H1 (cell line): ENCODE measurements at regions not wholly inside any gene's neighbourhood (a gene's known extent, or its start where the extent isn't known, plus 50 kb on each side); places are given as distances from the start of the nearest gene placed in this dataset.

Experiments used
- ATF3 ChIP-seq: IDR thresholded peaks from 2 replicates; pipeline ENCODE4 v1.6.1; 2011; ENCODE audit warnings: low read depth, mild to moderate bottlenecking, low read length; ENCODE audit not compliant: insufficient read depth
- CHD2 ChIP-seq: IDR thresholded peaks from 2 replicates; pipeline ENCODE4 v1.6.1; 2012; ENCODE audit warnings: low read length, improper control_type of control experiment
- CTCF ChIP-seq, 3 experiments: IDR thresholded peaks; 1 replicate in 2 of 3; 2 replicates in 1 of 3; pipeline versions ENCODE4 v1.5.1 to v1.6.1; 2011; ENCODE audit warnings: low read length in 3 of 3, mild to moderate bottlenecking in 3 of 3, inconsistent platforms in 2 of 3, low read depth in 1 of 3, moderate library complexity in 1 of 3; ENCODE audit not compliant: insufficient read depth in 1 of 3; ENCODE audit errors: control extremely low read depth in 1 of 3
- HDAC2 ChIP-seq, 2 experiments: fragments of 300-600 bp in 1 of 2; sonication (generic) in 1 of 2; IDR thresholded peaks; 2 replicates each; pipeline ENCODE4 v1.6.1; 2011 to 2012; ENCODE audit warnings: low read depth in 2 of 2, low read length in 2 of 2, mild to moderate bottlenecking in 2 of 2, moderate library complexity in 2 of 2, borderline replicate concordance in 1 of 2, inconsistent platforms in 1 of 2
- KDM1A ChIP-seq: fragments of 200-600, 300-600 bp; sonication (generic); IDR thresholded peaks from 2 replicates; pipeline ENCODE4 v1.7.1; 2016; ENCODE audit warnings: mild to moderate bottlenecking, low read length, borderline replicate concordance
- POLR2AphosphoS5 ChIP-seq: IDR thresholded peaks from 2 replicates; pipeline ENCODE4 v1.6.1; 2011; ENCODE audit warnings: low read depth, low read length
- RXRA ChIP-seq: IDR thresholded peaks from 2 replicates; pipeline ENCODE4 v1.6.1; 2011; ENCODE audit warnings: low read depth, mild to moderate bottlenecking, low read length, moderate library complexity; ENCODE audit not compliant: insufficient read depth
- TCF12 ChIP-seq: IDR thresholded peaks from 2 replicates; pipeline ENCODE4 v1.6.1; 2011; ENCODE audit warnings: low read depth, mild to moderate bottlenecking, low read length
- TEAD4 ChIP-seq: IDR thresholded peaks from 2 replicates; pipeline ENCODE4 v1.6.1; 2012; ENCODE audit warnings: low read depth, low read length, inconsistent platforms, mixed read lengths
- ZNF274 ChIP-seq: IDR thresholded peaks from 2 replicates; pipeline ENCODE4 v1.7.0; 2012; ENCODE audit warnings: low read length, borderline replicate concordance; ENCODE audit errors: extremely low read depth

DNA sequence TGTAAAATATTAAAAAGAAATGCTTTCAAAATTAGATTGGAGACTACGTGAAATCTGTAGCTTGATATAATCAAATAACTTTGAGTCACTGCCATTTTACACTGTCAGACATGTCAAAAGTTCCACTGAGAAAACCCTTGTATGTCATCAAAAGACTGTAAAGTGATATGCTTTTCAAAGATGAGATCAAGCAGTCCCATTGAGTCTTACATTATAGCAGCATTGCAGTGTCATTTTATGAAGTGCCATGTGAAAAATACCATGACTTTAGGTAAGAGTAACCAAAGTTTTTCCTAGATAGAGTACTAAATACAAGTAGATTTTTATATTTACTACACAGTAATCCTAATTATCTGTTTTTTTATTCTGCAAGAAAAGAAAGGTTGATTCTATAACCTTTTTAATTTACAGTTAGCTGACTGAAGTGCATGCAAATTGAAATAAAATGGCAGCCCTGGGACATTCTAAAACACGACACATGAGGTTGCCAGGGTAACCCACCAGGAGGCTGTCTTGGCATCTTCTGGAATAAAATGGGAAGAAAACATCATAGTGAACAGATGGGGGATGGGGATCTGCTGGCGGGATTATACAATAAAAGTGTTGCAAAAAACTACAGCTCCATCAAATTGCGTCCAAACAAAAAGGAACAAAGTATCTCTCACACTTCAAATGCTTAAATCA lies 91.3 kb upstream of the TMEM106B start:
- TF ChIP-seq CTCF (IDR thresholded peaks at IDR 0.05; ENCODE audit: control extremely low read depth in 1 of 3, insufficient read depth in 1 of 3, low read depth in 1 of 3, low read length in 3 of 3) (no peak), HDAC2 (IDR thresholded peaks at IDR 0.05; ENCODE audit: borderline replicate concordance in 1 of 2, low read depth in 2 of 2, low read length in 2 of 2) (no peak), ZNF274 (no peak), TEAD4 (no peak), TCF12 (no peak), ATF3 (no peak), POLR2AphosphoS5 (no peak), CHD2 (no peak), KDM1A (no peak), RXRA (no peak)
